Cardiac muscle cell (in vitro differentiated cells and primary cell): ENCODE measurements at regions not wholly inside any gene's neighbourhood (a gene's known extent, or its start where the extent isn't known, plus 50 kb on each side); places are given as distances from the start of the nearest gene placed in this dataset.
A peak's percentile ranks its signal among the peaks of the same experiment; 100 is the strongest.

Experiments
- DNase-seq, 2 donors: peaks; one replicate each; pipeline versions ENCODE4 v3.0.0 to v3.0.0-alpha.2; 2010 to 2017; ENCODE audit warnings: low read depth in 1 of 2, low spot score in 1 of 2
- H3K27ac ChIP-seq: fragments of 200-600 bp; sonication (generic); 2 replicates; pipeline ENCODE4 v1.5.1; 2016
- H3K27me3 ChIP-seq: fragments of 200-600 bp; sonication (generic); 2 replicates; pipeline ENCODE4 v1.6.0; 2016; ENCODE audit warnings: control low read depth
- H3K36me3 ChIP-seq: fragments of 200-600 bp; sonication (generic); 2 replicates; pipeline ENCODE4 v1.5.1; 2016; ENCODE audit warnings: control low read depth
- H3K4me1 ChIP-seq: fragments of 200-600 bp; sonication (generic); 2 replicates; pipeline ENCODE4 v1.8.1; 2017; ENCODE audit warnings: low read depth, mild to moderate bottlenecking, mixed run types
- H3K4me3 ChIP-seq: fragments of 200-600 bp; sonication (generic); 2 replicates; pipeline ENCODE4 v1.5.1; 2016; ENCODE audit warnings: mild to moderate bottlenecking
- H3K9me3 ChIP-seq: fragments of 200-600 bp; sonication (generic); 2 replicates; pipeline ENCODE4 v1.5.1; 2017; ENCODE audit warnings: low read depth, mild to moderate bottlenecking, control low read depth
- TF ChIP-seq, protein P1 (sequence below): IDR thresholded peaks from 2 replicates; pipeline ENCODE4 v1.5.1; 2012; ENCODE audit warnings: low read depth, mild to moderate bottlenecking, low read length

DNA sequence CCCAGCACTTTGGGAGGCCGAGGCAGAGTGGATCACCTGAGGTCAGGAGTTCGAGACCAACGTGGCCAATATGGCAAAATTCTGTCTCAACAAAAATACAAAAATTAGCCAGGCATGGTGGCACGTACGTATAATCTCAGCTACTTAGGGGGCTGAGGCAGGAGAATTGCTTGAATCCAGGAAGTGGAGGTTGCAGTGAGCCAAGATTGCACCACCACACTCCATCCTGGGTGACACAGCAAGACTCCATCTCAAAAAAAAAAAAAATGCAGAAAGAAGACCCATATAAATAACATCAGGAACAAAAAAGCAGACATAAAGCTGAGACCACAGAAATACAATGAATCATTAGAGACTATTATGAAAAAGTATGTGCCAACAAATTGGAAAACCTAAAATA is 235.2 kb upstream of the VEPH1 start:
- Histone ChIP-seq H3K4me3 (no peak overlapping the region), H3K9me3 (no peaks in the 10 kb centered on the region), H3K27ac (no peak overlapping the region), H3K4me1 (no peaks in the 10 kb centered on the region), H3K27me3 (no peaks in the 10 kb centered on the region), H3K36me3 (no peaks in the 10 kb centered on the region)
- TF ChIP-seq, protein P1, sequence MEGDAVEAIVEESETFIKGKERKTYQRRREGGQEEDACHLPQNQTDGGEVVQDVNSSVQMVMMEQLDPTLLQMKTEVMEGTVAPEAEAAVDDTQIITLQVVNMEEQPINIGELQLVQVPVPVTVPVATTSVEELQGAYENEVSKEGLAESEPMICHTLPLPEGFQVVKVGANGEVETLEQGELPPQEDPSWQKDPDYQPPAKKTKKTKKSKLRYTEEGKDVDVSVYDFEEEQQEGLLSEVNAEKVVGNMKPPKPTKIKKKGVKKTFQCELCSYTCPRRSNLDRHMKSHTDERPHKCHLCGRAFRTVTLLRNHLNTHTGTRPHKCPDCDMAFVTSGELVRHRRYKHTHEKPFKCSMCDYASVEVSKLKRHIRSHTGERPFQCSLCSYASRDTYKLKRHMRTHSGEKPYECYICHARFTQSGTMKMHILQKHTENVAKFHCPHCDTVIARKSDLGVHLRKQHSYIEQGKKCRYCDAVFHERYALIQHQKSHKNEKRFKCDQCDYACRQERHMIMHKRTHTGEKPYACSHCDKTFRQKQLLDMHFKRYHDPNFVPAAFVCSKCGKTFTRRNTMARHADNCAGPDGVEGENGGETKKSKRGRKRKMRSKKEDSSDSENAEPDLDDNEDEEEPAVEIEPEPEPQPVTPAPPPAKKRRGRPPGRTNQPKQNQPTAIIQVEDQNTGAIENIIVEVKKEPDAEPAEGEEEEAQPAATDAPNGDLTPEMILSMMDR = no peak
- DNase-seq = no peak

DNA sequence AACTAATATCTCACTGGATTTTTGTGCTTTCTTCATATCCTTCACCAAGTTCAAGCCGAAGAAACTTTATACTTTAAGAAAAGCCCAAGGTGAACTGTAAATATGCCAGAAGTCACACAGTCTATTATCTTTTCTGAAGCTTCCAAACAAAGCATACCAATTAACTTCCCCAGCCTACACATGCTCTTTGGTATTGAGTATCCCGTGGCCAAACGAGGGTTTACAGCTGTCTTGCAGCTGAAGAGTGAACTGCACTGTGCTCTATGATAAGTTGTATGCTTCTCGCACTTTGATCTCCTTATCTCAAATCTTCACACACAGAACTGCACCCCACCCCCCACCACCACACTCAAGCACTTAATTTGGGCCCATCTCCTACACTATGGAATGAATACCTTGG is 215.6 kb upstream of the VEPH1 start:
- peaks cover 28% of the 10 kb centered on the region for H3K4me1 ChIP-seq

DNA sequence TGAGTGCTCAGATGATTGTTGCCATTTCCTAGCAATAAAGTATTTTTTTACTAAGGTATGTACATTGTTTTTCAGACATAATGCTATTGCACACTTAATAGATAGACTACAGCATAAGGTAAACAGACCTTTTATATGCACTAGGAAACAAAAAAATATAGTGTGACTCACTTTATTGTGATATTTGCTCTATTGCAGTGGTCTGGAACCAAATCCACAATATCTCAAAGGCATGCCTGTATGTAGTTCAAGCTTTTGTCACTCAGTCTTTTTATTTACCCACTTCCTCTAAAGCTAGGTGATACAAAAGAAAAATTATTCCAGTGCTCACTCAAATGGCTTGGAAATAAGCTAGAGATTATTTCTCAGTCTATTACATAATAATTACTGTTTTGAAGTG is 209.9 kb upstream of the VEPH1 start:
- H3K36me3 ChIP-seq = no peaks in the 10 kb centered on the region
- H3K4me3 ChIP-seq = no peak overlapping the region
- H3K27ac ChIP-seq = no peak overlapping the region
- TF ChIP-seq, protein P1 = no peak
- peaks cover 20% of the 10 kb centered on the region for H3K4me1 ChIP-seq
- peaks cover 2% of the 10 kb centered on the region for H3K9me3 ChIP-seq
- DNase-seq = no peak
- no peaks in the 10 kb centered on the region for H3K27me3 ChIP-seq

More for the DNA sequence above, 215.6 kb upstream of the VEPH1 start:
- no peak for DNase-seq
- Histone ChIP-seq H3K36me3 (no peaks in the 10 kb centered on the region), H3K4me3 (no peak overlapping the region), H3K27me3 (no peaks in the 10 kb centered on the region), H3K9me3 (no peaks in the 10 kb centered on the region), H3K27ac (no peak overlapping the region)
- TF ChIP-seq, protein P1 = no peak

DNA sequence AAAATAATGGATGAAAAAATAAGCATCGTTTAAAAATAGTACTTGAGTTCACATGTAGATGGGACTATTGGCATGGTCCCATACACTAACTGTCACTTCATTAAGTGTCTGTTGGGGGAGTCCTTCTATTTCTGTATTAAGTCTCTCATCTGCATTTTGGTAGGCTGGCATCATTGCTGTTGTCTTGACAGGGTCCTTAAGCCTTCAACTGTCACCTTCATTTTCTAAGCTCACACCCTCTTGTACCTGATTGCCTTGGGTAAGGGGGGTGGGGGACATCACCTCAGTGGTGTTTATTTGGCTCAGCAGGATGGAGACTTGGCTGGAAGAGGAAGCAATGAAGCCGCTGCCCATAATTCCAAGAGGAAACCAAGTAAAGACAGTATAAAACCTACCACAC is 202.0 kb upstream of the VEPH1 start:
- H3K27me3 ChIP-seq = no peaks in the 10 kb centered on the region

GRCh38 chr3:157700405-157700804 is 197.2 kb upstream of the VEPH1 start:
- H3K27me3 ChIP-seq = no peaks in the 10 kb centered on the region
- H3K4me1 ChIP-seq = peaks cover 12% of the 10 kb centered on the region
- TF ChIP-seq, protein P1 = no peak
- no peak overlapping the region for H3K4me3 ChIP-seq
- H3K9me3 ChIP-seq = no peaks in the 10 kb centered on the region
- no peak overlapping the region for H3K27ac ChIP-seq
- DNase-seq = peak; percentile 4 to 32
- H3K36me3 ChIP-seq = no peaks in the 10 kb centered on the region

More for the DNA sequence above, 202.0 kb upstream of the VEPH1 start:
- Histone ChIP-seq H3K4me3 (no peak overlapping the region), H3K4me1 (peaks cover 17% of the 10 kb centered on the region), H3K27ac (no peak overlapping the region), H3K9me3 (no peaks in the 10 kb centered on the region), H3K36me3 (no peaks in the 10 kb centered on the region)
- TF ChIP-seq, protein P1 = no peak
- peak in 1 of 2 donors; percentile 78 for DNase-seq

- DNase-seq = no peak
- H3K36me3 ChIP-seq = no peaks in the 10 kb centered on the region
- no peaks in the 10 kb centered on the region for H3K27me3 ChIP-seq
- TF ChIP-seq, protein P1 = no peak
- H3K9me3 ChIP-seq = no peaks in the 10 kb centered on the region
- H3K4me3 ChIP-seq = no peak overlapping the region
- peaks cover 7% of the 10 kb centered on the region for H3K4me1 ChIP-seq
- no peak overlapping the region for H3K27ac ChIP-seq
These were observed 192.4 kb upstream of the VEPH1 start for GRCh38 chr3:157695586-157695985.
